ENCODE measurements at regions not wholly inside any gene's neighbourhood (a gene's known extent, or its start where the extent isn't known, plus 50 kb on each side); places are given as distances from the start of the nearest gene placed in this dataset.
"Not testable (repeated sequence)": the region's sequence is repeated elsewhere in the genome, so short reads cannot be mapped to it uniquely, and the experiment has no call there.

DNA sequence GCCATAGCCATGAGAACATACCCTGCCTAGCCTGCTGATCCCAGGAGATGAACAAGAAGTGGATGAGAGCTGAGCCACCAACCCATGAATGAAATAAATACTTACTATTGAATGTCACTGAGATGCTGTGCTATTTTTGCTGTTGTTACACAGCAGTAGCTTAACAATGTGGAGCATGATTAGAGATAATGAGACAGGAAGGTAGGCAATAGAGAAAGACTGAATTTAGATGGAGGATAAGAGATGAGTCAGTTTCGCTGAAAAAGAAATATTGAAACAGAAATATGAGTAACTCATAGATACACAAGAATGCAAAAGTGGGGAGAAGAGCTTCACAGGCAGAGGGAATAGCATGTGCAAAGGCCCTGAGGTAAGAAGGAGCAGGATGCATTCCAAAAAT lies 94.9 kb upstream of the TOP1 start:
- no peak for DNase-seq (ENCODE audit: low spot score)

- no peak for DNase-seq (ENCODE audit: low spot score)
Measured at GRCh38 chr20:40938020-40938419, 90.6 kb upstream of the TOP1 start.

DNA sequence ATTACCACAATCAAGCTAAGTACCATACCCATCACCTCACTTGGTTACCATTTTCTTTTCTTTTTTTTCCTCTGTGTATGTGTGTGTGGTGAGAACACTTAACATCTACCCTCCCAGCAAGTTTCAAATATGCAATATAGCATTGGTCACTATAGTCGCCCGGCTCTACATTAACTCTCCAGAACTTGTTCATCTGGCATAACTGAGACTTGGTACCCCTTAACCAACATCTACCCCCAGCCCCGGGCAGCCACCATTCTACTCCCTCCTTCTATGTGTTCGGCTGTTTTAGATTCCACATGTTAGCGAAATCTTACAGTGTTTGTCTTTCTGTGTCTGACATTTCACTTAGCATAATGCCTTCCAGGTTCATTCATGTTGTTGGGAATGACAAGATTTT lies 89.0 kb upstream of the TOP1 start:
- no peak for DNase-seq (ENCODE audit: low spot score)

- DNase-seq (ENCODE audit: low spot score), result no peak
Measured at GRCh38 chr20:40941133-40941610, 87.5 kb upstream of the TOP1 start.

DNA sequence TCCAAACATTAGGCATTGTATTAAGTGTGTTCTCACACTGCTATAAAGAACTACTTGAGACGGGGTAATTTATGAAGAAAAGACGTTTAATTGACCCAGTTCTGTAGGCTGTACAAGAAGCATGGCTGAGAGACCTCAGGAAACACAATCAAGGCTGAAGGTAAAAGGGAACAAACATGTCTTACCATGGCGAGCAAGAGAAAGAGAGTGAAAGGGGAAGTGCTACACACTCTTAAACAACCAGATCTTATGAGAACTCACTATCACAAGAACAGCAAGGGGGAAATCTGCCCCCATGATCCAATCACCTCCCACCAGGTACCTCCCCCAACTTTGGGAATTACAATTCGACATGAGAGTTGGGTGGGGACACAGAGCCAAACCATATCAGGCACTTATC lies 86.6 kb upstream of the TOP1 start:
- DNase-seq (ENCODE audit: low spot score), result no peak

- DNase-seq (ENCODE audit: low spot score), result no peak
Measured at GRCh38 chr20:40942775-40943174, 85.8 kb upstream of the TOP1 start.

DNA sequence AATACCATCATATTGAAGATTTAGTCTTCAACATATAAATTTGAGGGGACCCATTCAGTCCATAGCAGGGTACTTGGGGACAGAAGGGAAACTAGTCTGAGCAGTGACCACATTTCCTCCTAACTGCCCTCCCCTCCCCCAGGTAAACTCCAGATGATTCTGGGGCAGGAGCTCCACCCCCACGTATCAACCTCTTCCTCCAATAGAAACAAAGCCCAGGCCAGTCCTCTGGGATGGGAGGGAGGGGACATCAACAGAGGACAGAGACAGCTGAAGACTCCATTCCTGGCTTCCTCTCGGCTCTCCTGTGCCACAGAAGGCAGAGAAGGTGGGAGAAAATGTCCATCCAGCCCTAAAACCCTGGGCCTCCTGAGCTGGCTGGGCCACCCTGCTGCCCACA lies 85.0 kb upstream of the TOP1 start:
- no peak for DNase-seq (ENCODE audit: low spot score)

- no peak for DNase-seq (ENCODE audit: low spot score)
Measured at GRCh38 chr20:40945189-40945588, 83.4 kb upstream of the TOP1 start.

DNA sequence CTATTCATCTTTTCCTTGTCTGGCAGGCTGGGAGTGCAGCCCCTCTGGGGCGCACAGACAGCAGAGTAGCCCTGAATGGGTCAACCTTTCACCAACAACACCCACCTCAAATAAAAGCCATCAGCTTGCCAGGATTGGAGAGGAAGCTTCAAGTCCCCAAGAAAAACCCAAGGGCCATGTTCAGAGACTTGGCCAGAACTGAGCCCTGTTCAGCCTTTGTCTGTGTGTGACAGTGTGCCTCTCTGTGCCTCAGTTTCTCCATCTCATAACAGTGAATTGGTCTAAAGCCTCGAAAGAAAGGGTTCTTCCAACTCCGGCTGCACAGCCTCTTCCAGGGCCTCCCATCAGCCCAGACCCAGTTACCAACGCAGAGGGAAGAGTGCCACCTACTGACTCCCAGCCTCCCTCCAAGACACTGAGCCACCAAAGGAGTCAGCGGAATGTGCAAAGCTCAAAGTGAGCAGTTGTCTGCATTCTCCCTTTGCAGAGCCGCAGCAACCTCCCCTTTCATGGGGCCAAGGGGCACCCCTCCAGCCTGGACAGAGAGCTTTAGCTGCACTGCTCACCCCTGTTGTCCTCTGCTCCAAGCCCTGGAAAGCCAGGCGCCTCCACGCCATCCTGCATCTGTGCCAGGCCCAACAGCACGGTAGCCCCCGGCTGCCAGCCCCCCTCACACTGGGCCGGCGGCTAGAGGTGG lies 82.7 kb upstream of the TOP1 start:
- no peak for DNase-seq (ENCODE audit: low spot score)

GRCh38 chr20:40946451-40946850 lies 82.2 kb upstream of the TOP1 start:
- no peak for DNase-seq (ENCODE audit: low spot score)

DNA sequence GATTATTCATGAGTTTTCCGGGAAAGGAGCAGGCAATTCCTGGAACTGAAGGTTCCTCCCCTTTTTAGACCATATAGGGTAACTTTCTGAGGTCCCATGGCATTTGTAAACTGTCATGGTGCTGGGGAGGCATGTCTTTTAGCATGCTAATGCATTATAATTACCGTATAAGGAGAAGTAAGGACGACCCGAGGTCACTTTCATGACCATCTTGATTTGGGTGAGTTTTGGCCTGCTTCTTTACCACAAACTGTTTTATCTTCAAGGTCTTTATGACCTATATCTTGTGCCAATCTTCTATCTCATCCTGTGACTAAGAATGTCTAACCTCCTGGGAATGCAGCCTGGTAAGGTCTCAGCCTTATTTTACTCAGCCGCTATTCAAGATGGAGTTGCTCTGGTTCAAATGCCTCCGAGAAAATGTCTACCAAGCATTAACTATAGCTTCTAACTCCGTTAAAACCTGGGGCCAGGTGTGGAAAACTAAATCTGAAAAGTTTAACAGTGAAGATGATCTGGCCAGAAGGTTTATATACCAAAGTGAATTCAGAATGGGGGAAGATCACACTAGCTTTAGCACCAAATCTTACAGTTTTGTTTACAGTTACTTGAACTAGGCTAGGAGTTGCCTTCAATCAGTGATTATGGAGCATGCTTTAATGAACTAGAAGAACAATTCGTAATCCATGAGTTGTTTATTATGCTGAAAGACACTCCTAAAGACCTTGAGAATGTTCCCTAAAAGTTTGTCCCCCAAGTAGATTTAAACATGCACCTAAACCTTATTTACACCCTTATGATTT lies 80.0 kb upstream of the TOP1 start:
- DNase-seq (ENCODE audit: low spot score), result no peak

- no peak for DNase-seq (ENCODE audit: low spot score)
Measured at GRCh38 chr20:40949346-40949745, 79.3 kb upstream of the TOP1 start.

DNA sequence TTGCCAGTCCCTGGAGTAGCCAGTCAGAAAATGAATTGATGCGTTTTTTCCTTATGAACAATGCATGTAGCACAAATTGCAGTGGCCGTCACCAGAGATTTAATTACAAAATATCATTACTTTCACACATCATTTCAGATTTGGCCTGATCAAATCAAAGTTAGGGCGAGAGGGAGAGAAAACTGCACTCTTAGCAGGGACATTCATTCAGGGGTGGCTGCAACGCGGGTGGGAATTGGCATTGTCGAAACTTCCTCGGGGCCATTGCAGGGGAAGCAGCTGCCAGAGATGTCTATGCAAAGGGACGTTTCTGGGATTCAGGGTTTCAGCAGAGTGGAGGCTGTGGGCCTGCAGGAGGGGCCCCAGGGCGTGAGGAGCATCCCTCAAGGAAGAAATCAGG lies 76.5 kb upstream of the TOP1 start:
- no peak for DNase-seq (ENCODE audit: low spot score)

GRCh38 chr20:40953416-40953815 lies 75.2 kb upstream of the TOP1 start:
- no peak for DNase-seq (ENCODE audit: low spot score)

DNA sequence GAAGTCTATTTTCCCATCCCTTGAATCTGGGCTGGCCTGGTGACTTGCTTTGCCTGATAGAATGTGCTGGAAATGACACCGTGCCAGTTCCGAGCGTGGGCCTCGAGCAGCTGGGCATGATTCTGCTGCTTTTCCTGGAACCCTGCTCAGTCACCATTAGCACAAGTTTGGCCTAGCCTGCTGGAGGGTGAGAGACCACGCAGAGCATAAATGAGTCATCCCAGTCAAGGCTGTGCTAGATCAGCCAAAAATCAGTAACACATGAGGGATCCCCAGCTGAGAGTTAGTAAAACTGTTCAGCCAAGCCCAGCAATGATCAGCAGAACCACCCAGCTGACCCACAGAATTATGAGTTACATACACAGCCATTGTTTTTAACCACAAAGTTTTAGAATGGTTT lies 74.8 kb upstream of the TOP1 start:
- no peak for DNase-seq (ENCODE audit: low spot score)

- DNase-seq (ENCODE audit: low spot score), result no peak
Measured at GRCh38 chr20:40954521-40955165, 74.0 kb upstream of the TOP1 start.

GRCh38 chr20:40955326-40955725 lies 73.3 kb upstream of the TOP1 start:
- DNase-seq (ENCODE audit: low spot score), result no peak

- not testable (repeated sequence) for DNase-seq (ENCODE audit: low spot score)
Measured at GRCh38 chr20:40955826-40956225, 72.8 kb upstream of the TOP1 start.

- DNase-seq (ENCODE audit: low spot score), result no peak
Measured at GRCh38 chr20:40956542-40957264, 71.9 kb upstream of the TOP1 start.

DNA sequence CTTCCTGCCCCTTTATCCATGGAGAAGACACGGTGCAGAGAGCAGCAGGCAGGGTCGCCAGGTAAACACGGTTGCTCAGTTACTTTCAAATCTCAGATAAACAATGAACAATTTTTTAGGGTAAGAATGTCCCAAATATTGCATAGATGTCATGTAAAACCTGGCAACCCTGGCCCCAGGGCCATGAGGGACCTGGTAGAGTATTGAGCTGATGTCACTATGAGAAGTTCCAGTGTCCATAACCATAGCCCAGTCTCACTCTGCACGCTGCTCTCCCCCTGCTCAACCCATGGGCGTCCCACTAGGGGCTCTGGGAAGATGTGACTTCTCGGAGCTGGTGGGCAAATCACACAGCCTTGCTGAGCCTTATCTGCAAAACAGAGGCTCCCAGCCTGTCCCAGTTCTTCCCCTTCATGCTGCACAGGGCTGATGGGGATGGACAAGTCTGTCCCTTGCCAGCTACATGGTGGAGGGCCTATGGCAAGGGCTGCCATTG lies 71.3 kb upstream of the TOP1 start:
- no peak for DNase-seq (ENCODE audit: low spot score)

DNA sequence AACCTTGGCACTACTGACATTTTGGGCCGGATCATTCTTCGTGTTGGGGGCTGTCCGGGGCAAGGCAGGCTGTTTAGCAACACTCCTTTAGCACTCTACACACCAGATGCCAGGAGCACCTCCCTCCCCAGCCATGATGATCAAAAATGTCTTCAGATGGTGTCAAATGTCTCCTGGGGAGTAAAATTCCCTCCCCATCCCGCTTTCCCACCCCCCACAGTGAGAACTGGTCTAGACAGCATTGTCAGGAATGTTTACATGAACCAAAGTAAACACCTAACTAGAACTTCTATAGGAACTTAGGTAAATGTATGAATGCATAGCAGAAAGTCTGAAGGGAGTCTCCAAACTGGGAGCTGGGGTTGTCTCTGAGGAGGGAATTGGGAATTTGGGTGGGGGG lies 70.0 kb upstream of the TOP1 start:
- no peak for DNase-seq (ENCODE audit: low spot score)
